Muscle layer of duodenum (tissue), 2 donors: ENCODE measurements at regions not wholly inside any gene's neighbourhood (a gene's known extent, or its start where the extent isn't known, plus 50 kb on each side); places are given as distances from the start of the nearest gene placed in this dataset.

Source experiments
- H3K27ac ChIP-seq: one replicate; pipeline ENCODE4 v1.7.0; 2013; ENCODE audit warnings: mild to moderate bottlenecking, low read length
- H3K27me3 ChIP-seq: one replicate; pipeline ENCODE4 v1.7.0; 2013; ENCODE audit warnings: low read depth, mild to moderate bottlenecking, control low read depth, low read length
- H3K36me3 ChIP-seq, 2 donors: one replicate each; pipeline ENCODE4 v1.7.0; 2013; ENCODE audit warnings: low read length in 2 of 2, control low read depth in 1 of 2, mild to moderate bottlenecking in 1 of 2; ENCODE audit not compliant: insufficient read depth in 2 of 2, control insufficient read depth in 1 of 2
- H3K4me1 ChIP-seq, 2 donors: one replicate each; pipeline ENCODE4 v1.7.0; 2013; ENCODE audit warnings: low read length in 2 of 2, mild to moderate bottlenecking in 2 of 2, control low read depth in 1 of 2, moderate library complexity in 1 of 2; ENCODE audit not compliant: insufficient read depth in 2 of 2, control insufficient read depth in 1 of 2
- H3K4me3 ChIP-seq, 2 donors: one replicate each; pipeline ENCODE4 v1.7.0; 2013; ENCODE audit warnings: low read length in 2 of 2, low read depth in 1 of 2, mild to moderate bottlenecking in 1 of 2
- H3K9me3 ChIP-seq, 2 donors: one replicate each; pipeline ENCODE4 v1.7.0; 2013; ENCODE audit warnings: low read length in 2 of 2, control low read depth in 1 of 2, mild to moderate bottlenecking in 1 of 2; ENCODE audit not compliant: control insufficient read depth in 1 of 2
- donor health status: healthy.

DNA sequence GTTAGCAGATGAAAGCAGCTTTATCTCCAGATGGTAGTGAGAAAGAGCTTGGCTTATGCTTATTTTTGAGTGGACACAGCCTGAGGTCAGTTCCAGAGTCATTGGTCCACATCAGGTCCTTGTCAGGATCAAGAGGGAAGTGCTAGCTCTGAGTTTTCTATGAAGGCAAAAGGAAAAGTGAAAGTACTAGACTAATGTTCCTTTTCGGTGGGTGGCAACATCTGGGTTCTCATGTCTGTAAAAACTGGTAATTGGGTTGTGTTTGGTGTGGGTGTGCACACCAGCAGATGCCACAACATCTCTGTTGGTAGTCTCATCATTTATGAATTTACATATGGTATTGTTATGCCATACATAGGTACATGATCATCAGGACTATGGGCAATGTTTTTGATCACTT lies 210.5 kb downstream of the PWWP3B start:
- Histone ChIP-seq H3K9me3 (no peaks in the 10 kb centered on the region), H3K27ac (no peak overlapping the region), H3K4me1 (no peaks in the 10 kb centered on the region), H3K36me3 (no peaks in the 10 kb centered on the region), H3K27me3 (no peaks in the 10 kb centered on the region), H3K4me3 (no peak overlapping the region)

GRCh38 chrX:106391284-106391911 lies 220.4 kb upstream of the RADX start:
- no peaks in the 10 kb centered on the region for H3K4me1 ChIP-seq
- H3K9me3 ChIP-seq: no peaks in the 10 kb centered on the region
- no peak overlapping the region for H3K4me3 ChIP-seq
- no peaks in the 10 kb centered on the region for H3K27me3 ChIP-seq
- no peaks in the 10 kb centered on the region for H3K36me3 ChIP-seq
- no peak overlapping the region for H3K27ac ChIP-seq

DNA sequence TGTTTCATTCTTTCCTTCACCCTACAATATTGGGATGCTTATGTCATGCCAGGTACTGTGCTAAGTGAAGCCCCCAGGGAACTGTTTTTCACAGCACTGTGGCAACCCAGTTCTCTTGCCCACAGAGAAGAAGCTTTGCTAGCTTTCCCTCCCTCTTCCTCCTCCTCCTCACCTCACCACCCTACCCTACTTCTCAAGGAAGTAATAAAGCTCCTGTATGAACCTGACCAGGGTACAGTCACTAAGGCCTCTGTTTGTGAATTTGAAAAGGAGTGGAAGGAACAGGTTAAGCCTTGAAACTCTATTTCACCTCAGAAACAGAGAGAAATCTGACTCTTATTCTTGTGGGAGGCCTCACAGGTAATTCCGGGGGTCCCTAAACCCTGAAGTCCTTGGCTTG lies 219.4 kb upstream of the RADX start:
- H3K4me1 ChIP-seq: no peaks in the 10 kb centered on the region
- H3K4me3 ChIP-seq: no peak overlapping the region
- H3K36me3 ChIP-seq: no peaks in the 10 kb centered on the region
- no peak overlapping the region for H3K27ac ChIP-seq
- no peaks in the 10 kb centered on the region for H3K9me3 ChIP-seq
- H3K27me3 ChIP-seq: no peaks in the 10 kb centered on the region

DNA sequence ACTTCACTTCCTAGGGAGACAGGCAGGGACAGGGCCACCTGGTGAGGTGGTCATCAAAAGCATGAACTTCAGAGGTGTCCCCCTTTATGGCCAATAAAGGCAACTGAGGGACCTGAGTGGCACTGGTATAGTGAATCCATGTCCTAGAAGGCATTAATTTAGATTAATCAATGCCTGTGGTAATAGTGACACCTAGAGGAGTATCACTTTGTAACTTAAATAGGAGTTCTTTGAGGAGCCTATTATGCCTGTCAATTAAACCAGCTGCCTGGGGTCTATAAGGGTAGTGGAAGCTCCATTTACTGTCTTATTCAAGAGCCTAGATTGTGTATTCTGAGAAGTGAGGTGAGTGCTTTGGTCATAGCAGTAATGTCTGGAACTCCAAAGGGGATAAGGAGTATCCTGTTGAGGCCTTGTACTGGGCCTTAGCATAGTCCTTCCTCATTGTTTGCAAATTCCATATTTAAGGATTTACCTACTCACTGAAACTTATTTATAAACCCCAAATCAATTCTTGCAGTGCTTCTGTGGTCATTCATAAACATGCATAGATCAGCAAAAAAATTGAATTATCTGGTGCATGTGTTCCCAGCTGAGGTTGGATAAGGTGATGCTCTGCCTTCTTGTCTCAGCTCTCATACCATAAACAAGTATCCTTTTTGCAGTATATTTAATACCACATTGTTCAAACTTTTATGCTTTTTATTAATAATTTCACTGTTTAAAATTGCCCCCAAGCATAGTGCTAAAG lies 213.8 kb upstream of the RADX start:
- H3K4me3 ChIP-seq: no peak overlapping the region
- no peaks in the 10 kb centered on the region for H3K36me3 ChIP-seq
- no peaks in the 10 kb centered on the region for H3K4me1 ChIP-seq
- no peak overlapping the region for H3K27ac ChIP-seq
- no peaks in the 10 kb centered on the region for H3K9me3 ChIP-seq
- no peaks in the 10 kb centered on the region for H3K27me3 ChIP-seq

DNA sequence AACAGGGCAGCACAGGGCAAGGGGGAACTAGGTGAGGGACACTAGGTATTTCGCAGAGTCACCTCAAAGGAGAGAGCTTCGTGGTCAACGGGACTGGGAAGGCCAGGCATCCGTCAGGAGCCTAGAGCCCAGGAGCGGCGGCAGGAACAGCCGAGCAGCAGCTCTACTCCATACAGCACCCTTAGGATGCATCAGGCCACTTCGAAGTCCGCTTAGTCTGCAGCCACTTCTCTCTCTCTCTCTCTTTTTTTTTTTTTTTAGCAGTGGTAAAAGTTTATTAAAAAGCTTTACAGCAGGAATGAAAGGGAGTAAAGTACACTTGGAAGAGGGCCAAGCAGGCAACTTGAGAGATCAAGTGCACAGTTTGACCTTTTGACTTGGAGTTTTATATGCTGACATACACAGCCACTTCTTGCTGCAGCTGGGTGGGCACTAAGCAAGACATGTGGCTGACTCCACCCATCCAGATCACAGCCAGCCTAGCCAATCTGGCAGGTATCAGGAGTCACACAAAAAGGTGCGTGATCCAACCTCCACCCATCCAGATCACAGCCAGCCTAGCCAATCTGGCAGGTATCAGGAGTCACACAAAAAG lies 209.7 kb upstream of the RADX start:
- Histone ChIP-seq H3K27ac (no peak overlapping the region), H3K4me1 (no peaks in the 10 kb centered on the region), H3K4me3 (no peak overlapping the region), H3K27me3 (no peaks in the 10 kb centered on the region), H3K9me3 (no peaks in the 10 kb centered on the region), H3K36me3 (no peaks in the 10 kb centered on the region)

DNA sequence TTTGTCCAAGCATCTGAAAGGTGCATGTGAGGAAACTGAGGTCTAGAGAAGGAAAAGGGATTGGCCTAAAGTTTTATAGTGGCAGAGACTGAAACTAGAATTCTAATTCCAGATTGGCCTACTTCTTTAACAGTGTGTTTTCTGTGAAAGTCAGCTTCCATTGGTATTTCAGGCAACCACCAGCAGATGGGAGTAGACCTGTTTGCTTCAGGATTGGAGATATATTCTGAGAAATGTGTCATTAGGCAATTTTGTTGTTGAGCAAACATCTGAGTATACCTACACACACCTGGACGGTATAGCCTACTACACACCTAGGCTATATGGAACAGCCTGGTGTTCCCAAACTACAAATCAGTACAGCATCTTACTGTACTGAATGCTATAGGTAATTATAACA lies 207.3 kb upstream of the RADX start:
- H3K4me1 ChIP-seq: no peaks in the 10 kb centered on the region
- no peaks in the 10 kb centered on the region for H3K9me3 ChIP-seq
- no peak overlapping the region for H3K4me3 ChIP-seq
- no peaks in the 10 kb centered on the region for H3K36me3 ChIP-seq
- H3K27ac ChIP-seq: no peak overlapping the region
- H3K27me3 ChIP-seq: no peaks in the 10 kb centered on the region

DNA sequence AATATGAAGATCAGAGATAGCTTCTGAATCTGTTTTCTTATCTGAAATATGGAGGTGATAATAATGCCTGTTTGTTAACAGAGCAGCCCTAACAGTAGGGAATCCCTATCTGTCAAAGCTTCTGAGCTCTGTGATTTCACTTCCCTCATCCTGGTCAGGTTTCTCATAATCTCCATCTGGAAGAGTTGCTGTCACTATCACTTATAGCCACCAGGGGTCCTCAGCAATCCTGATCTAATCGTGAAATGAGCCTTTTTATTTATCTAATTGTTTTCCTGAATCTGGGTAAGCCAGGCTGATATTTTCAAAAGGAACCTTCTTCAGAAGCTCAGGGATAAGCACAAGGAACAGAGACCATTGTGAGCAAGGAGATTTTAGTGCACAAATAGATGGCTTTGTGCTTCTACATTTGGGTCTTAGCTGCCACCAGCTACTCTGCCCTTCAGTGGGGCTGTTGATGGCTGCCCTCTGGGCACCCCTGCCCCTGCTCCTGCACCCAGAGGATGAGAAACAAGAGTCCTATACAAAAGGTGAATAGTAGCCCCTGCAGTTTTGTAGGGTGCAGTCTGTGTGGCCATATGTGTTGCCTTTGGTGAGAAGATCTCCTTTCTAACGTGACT lies 196.4 kb upstream of the RADX start:
- H3K4me3 ChIP-seq: no peak overlapping the region
- no peaks in the 10 kb centered on the region for H3K4me1 ChIP-seq
- H3K36me3 ChIP-seq: no peaks in the 10 kb centered on the region
- no peaks in the 10 kb centered on the region for H3K27me3 ChIP-seq
- no peaks in the 10 kb centered on the region for H3K9me3 ChIP-seq
- no peak overlapping the region for H3K27ac ChIP-seq

DNA sequence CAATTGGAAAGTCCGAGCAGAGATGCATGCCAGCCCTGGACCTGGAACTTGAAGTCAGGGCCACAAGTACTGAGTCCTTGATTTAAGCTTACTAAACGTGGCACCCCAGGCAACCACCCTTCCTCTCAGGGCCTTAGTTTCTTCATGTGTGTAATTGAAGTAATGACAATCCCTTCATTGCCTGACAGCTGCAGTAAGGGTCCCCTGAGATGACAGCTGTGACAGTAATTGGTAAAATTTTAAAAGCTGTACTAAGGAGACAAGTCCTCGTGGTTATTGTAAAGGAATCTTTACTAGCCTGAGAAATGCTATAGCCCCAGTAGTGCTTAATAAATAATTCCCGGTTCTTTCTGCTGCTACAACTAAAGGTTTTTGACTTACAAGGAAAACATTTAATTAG lies 175.1 kb upstream of the RADX start:
- no peaks in the 10 kb centered on the region for H3K4me1 ChIP-seq
- no peak overlapping the region for H3K27ac ChIP-seq
- H3K4me3 ChIP-seq: no peak overlapping the region
- no peaks in the 10 kb centered on the region for H3K36me3 ChIP-seq
- no peaks in the 10 kb centered on the region for H3K9me3 ChIP-seq
- no peaks in the 10 kb centered on the region for H3K27me3 ChIP-seq

DNA sequence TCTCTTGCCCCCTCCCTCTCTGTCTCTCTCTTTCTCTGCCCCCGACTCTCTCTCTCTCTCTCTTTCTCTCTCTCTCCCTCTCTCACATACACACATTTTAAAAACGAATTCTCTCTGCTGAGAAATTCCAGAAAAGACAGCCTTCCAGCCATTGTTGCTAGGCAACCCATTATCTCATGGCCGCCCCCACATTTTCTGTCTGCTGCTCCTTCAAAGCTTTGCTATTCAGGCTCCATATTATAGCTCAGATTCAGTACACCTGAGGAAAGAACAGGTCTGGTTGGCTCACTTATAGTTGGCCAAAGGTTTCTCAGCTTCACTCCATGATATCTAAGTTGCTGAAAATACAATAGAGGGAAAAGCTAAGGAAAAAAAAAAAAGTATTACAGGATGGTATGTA lies 174.4 kb upstream of the RADX start:
- H3K27me3 ChIP-seq: no peaks in the 10 kb centered on the region
- H3K27ac ChIP-seq: no peak overlapping the region
- no peaks in the 10 kb centered on the region for H3K4me1 ChIP-seq
- no peaks in the 10 kb centered on the region for H3K9me3 ChIP-seq
- H3K36me3 ChIP-seq: no peaks in the 10 kb centered on the region
- no peak overlapping the region for H3K4me3 ChIP-seq

GRCh38 chrX:106450405-106450804 lies 161.4 kb upstream of the RADX start:
- no peaks in the 10 kb centered on the region for H3K4me1 ChIP-seq
- no peak overlapping the region for H3K4me3 ChIP-seq
- H3K9me3 ChIP-seq: peaks cover 0 to 2% of the 10 kb centered on the region in 2 donors
- H3K36me3 ChIP-seq: no peaks in the 10 kb centered on the region
- H3K27me3 ChIP-seq: no peaks in the 10 kb centered on the region
- no peak overlapping the region for H3K27ac ChIP-seq

DNA sequence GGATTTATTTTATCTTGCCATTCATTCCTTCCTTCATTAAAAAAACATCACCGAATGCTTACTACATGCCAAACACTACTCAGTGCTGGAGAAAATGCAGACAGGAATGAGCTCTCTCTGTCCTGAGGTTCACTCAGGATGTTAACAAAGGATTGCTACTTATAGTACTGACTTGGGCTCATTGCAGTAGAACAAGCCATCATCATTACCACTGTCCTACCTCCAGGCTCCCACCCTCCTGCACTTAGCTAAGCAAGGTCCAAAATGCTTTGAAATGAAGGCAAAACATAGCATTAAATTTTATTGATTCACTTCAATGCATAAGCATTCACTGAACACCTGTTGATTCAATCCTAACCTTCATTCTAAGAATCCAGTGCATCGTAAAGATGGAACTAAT lies 159.8 kb upstream of the RADX start:
- Histone ChIP-seq H3K36me3 (no peaks in the 10 kb centered on the region), H3K27ac (no peak overlapping the region), H3K9me3 (no peaks in the 10 kb centered on the region), H3K27me3 (no peaks in the 10 kb centered on the region), H3K4me1 (no peaks in the 10 kb centered on the region), H3K4me3 (no peak overlapping the region)
